ENCODE measurements at regions not wholly inside any gene's neighbourhood (a gene's known extent, or its start where the extent isn't known, plus 50 kb on each side); places are given as distances from the start of the nearest gene placed in this dataset.

DNA sequence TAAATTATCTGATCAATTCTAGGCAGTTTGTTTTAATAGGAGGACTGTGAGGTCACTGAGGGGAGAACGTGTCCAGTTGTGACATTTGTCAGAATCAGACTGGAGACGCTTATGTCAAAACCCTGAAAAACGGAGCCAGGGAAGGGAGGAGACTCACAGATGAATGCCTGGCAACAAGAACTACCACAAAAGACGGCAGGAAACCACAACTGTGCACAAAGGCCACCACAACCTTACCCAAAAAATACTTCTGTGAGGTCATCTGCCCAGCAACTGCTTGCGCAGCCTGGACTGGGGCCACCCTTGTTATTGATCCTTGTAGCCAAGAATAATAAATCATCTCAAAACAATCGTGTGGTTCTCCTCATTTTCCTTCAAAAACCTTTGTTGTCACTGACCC lies 173.0 kb upstream of the ALKAL2 start (continued):
- TF ChIP-seq, protein P1, sequence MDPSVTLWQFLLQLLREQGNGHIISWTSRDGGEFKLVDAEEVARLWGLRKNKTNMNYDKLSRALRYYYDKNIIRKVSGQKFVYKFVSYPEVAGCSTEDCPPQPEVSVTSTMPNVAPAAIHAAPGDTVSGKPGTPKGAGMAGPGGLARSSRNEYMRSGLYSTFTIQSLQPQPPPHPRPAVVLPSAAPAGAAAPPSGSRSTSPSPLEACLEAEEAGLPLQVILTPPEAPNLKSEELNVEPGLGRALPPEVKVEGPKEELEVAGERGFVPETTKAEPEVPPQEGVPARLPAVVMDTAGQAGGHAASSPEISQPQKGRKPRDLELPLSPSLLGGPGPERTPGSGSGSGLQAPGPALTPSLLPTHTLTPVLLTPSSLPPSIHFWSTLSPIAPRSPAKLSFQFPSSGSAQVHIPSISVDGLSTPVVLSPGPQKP (IDR thresholded peaks at IDR 0.05; ENCODE audit: low read depth, low read length): no peak
- TF ChIP-seq IKZF1 (conservative IDR thresholded peaks at IDR 0.05) (no peak), MTA2 (IDR thresholded peaks at IDR 0.05; ENCODE audit: low read depth) (no peak), NBN (IDR thresholded peaks at IDR 0.05) (no peak), YBX1 (IDR thresholded peaks at IDR 0.05) (no peak), JUND (IDR thresholded peaks at IDR 0.05; ENCODE audit: low read depth, low read length) (no peak), CBX5 (IDR thresholded peaks at IDR 0.05; ENCODE audit: low read depth) (0 out of 2 replicates have a peak, but pooled peaks have one; percentile 38), GATAD2B (conservative IDR thresholded peaks at IDR 0.05; ENCODE audit: low read depth) (no peak), SUPT20H (IDR thresholded peaks at IDR 0.05; ENCODE audit: borderline replicate concordance, control insufficient read depth, low read depth, low read length) (no peak), NR2C2 (IDR thresholded peaks at IDR 0.05; ENCODE audit: borderline replicate concordance, control insufficient read depth, insufficient read length, low read depth) (no peak), ATF7 (IDR thresholded peaks at IDR 0.05; ENCODE audit: low read depth) (no peak), ESRRA (IDR thresholded peaks at IDR 0.05; ENCODE audit: low read length) (no peak), KLF5 (IDR thresholded peaks at IDR 0.05; ENCODE audit: partially characterized antibody) (no peak), STAT3 (IDR thresholded peaks at IDR 0.05; ENCODE audit: low read depth, low read length) (no peak), BMI1 (IDR thresholded peaks at IDR 0.05; ENCODE audit: borderline replicate concordance) (0 out of 2 replicates have a peak, but pooled peaks have one; percentile 6), MXI1 (IDR thresholded peaks at IDR 0.05; ENCODE audit: low read depth, low read length) (no peak), ZZZ3 (IDR thresholded peaks at IDR 0.05; ENCODE audit: control insufficient read depth, insufficient read length, low read depth) (no peak), SRF (IDR thresholded peaks at IDR 0.05; ENCODE audit: low read depth in 2 of 2, low read length in 2 of 2) (no peak), CHD4 (IDR thresholded peaks at IDR 0.05) (no peak), CREM (IDR thresholded peaks at IDR 0.05; ENCODE audit: low read depth) (peak; percentile 80), SMARCA5 (IDR thresholded peaks at IDR 0.05) (no peak), HDAC2 (IDR thresholded peaks at IDR 0.05) (no peak)
- TF ChIP-seq, protein P2, sequence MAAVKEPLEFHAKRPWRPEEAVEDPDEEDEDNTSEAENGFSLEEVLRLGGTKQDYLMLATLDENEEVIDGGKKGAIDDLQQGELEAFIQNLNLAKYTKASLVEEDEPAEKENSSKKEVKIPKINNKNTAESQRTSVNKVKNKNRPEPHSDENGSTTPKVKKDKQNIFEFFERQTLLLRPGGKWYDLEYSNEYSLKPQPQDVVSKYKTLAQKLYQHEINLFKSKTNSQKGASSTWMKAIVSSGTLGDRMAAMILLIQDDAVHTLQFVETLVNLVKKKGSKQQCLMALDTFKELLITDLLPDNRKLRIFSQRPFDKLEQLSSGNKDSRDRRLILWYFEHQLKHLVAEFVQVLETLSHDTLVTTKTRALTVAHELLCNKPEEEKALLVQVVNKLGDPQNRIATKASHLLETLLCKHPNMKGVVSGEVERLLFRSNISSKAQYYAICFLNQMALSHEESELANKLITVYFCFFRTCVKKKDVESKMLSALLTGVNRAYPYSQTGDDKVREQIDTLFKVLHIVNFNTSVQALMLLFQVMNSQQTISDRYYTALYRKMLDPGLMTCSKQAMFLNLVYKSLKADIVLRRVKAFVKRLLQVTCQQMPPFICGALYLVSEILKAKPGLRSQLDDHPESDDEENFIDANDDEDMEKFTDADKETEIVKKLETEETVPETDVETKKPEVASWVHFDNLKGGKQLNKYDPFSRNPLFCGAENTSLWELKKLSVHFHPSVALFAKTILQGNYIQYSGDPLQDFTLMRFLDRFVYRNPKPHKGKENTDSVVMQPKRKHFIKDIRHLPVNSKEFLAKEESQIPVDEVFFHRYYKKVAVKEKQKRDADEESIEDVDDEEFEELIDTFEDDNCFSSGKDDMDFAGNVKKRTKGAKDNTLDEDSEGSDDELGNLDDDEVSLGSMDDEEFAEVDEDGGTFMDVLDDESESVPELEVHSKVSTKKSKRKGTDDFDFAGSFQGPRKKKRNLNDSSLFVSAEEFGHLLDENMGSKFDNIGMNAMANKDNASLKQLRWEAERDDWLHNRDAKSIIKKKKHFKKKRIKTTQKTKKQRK (IDR thresholded peaks at IDR 0.05; ENCODE audit: low read depth, low read length): no peak
- TF ChIP-seq, protein P3, sequence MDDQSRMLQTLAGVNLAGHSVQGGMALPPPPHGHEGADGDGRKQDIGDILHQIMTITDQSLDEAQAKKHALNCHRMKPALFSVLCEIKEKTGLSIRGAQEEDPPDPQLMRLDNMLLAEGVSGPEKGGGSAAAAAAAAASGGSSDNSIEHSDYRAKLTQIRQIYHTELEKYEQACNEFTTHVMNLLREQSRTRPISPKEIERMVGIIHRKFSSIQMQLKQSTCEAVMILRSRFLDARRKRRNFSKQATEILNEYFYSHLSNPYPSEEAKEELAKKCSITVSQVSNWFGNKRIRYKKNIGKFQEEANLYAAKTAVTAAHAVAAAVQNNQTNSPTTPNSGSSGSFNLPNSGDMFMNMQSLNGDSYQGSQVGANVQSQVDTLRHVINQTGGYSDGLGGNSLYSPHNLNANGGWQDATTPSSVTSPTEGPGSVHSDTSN (IDR thresholded peaks at IDR 0.05; ENCODE audit: insufficient replicate concordance, low read depth, low read length): no peak
- TF ChIP-seq, protein P4, sequence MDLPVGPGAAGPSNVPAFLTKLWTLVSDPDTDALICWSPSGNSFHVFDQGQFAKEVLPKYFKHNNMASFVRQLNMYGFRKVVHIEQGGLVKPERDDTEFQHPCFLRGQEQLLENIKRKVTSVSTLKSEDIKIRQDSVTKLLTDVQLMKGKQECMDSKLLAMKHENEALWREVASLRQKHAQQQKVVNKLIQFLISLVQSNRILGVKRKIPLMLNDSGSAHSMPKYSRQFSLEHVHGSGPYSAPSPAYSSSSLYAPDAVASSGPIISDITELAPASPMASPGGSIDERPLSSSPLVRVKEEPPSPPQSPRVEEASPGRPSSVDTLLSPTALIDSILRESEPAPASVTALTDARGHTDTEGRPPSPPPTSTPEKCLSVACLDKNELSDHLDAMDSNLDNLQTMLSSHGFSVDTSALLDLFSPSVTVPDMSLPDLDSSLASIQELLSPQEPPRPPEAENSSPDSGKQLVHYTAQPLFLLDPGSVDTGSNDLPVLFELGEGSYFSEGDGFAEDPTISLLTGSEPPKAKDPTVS (IDR thresholded peaks at IDR 0.05; ENCODE audit: low read depth, low read length): no peak
- TF ChIP-seq, protein P5, sequence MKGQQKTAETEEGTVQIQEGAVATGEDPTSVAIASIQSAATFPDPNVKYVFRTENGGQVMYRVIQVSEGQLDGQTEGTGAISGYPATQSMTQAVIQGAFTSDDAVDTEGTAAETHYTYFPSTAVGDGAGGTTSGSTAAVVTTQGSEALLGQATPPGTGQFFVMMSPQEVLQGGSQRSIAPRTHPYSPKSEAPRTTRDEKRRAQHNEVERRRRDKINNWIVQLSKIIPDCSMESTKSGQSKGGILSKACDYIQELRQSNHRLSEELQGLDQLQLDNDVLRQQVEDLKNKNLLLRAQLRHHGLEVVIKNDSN (IDR thresholded peaks at IDR 0.05; ENCODE audit: borderline replicate concordance, extremely low read length, insufficient read depth, low read depth, low read length): no peak

Data from GM12878 (cell line).